PC-9 (cell line): ENCODE measurements at regions not wholly inside any gene's neighbourhood (a gene's known extent, or its start where the extent isn't known, plus 50 kb on each side); places are given as distances from the start of the nearest gene placed in this dataset.

Source experiments
- BruUV-seq: library from RNA; stranded (reverse); fragments of 400-500 nt; replicated peaks from 2 replicates; lab custom pipeline; 2021; lab: Mats Ljungman, UMichigan
- CTCF ChIA-PET: fragments of 300-600 bp; sonication (Branson Sonifier 250); formaldehyde crosslinking; loops from one replicate; lab custom pipeline; 2022; ENCODE audit warnings: antibody characterized with exemption; lab: Charles Lee
- POLR2A ChIA-PET: fragments of 300-600 bp; sonication (Branson Sonifier 250); formaldehyde crosslinking; loops from one replicate; lab custom pipeline; 2022; ENCODE audit warnings: antibody characterized with exemption; ENCODE audit not compliant: unreplicated experiment; lab: Charles Lee
- DNase-seq, 2 experiments: peaks; one replicate each; pipeline versions ENCODE4 v3.0.0 to v3.0.0-alpha.2; 2015 to 2022; ENCODE audit warnings: mixed read lengths in 1 of 2
- H2AFZ ChIP-seq: fragments of 200-600 bp; sonication (generic); 2 replicates; pipeline ENCODE4 v1.8.1; 2017; ENCODE audit warnings: antibody characterized with exemption
- H3F3A ChIP-seq: fragments of 200-600 bp; sonication (generic); 2 replicates; pipeline ENCODE4 v1.8.1; 2017; ENCODE audit warnings: antibody characterized with exemption, mild to moderate bottlenecking, low read depth; ENCODE audit not compliant: insufficient read depth
- H3K27ac ChIP-seq: fragments of 200-600 bp; sonication (generic); 2 replicates; pipeline ENCODE4 v1.6.1; 2016; ENCODE audit warnings: mixed run types
- H3K27me3 ChIP-seq: fragments of 200-600 bp; sonication (generic); 2 replicates; pipeline ENCODE4 v1.6.1; 2016; ENCODE audit warnings: low read depth, mixed run types; ENCODE audit not compliant: insufficient read depth
- H3K36me3 ChIP-seq: fragments of 200-600 bp; sonication (generic); 2 replicates; pipeline ENCODE4 v1.6.1; 2016; ENCODE audit warnings: low read depth, mixed run types
- H3K4me1 ChIP-seq: fragments of 200-600 bp; sonication (generic); replicated peaks from 2 replicates; pipeline ENCODE4 v1.6.1; 2016; ENCODE audit warnings: mixed run types; ENCODE audit not compliant: insufficient read depth
- H3K4me2 ChIP-seq: fragments of 200-600 bp; sonication (generic); 2 replicates; pipeline ENCODE4 v1.6.1; 2017; ENCODE audit warnings: mixed run types
- H3K4me3 ChIP-seq: fragments of 200-600 bp; sonication (generic); 2 replicates; pipeline ENCODE4 v1.6.1; 2016; ENCODE audit warnings: mixed run types
- H3K79me2 ChIP-seq: fragments of 200-600 bp; sonication (generic); 2 replicates; pipeline ENCODE4 v1.6.1; 2017; ENCODE audit warnings: low read depth, mixed run types
- H3K9me2 ChIP-seq: fragments of 200-600 bp; sonication (generic); 2 replicates; pipeline ENCODE4 v1.8.1; 2017; ENCODE audit warnings: mild to moderate bottlenecking; ENCODE audit not compliant: insufficient read depth
- H3K9me3 ChIP-seq: fragments of 200-600 bp; sonication (generic); 2 replicates; pipeline ENCODE4 v1.8.1; 2016; ENCODE audit warnings: low read depth; ENCODE audit not compliant: insufficient read depth
- H4K20me1 ChIP-seq: fragments of 200-600 bp; sonication (generic); 2 replicates; pipeline ENCODE4 v1.8.1; 2017; ENCODE audit not compliant: insufficient read depth
- CTCF ChIP-seq: fragments of 200-600 bp; sonication (generic); conservative IDR thresholded peaks from 2 replicates; pipeline ENCODE4 v1.6.1; 2017; ENCODE audit warnings: mixed run types, antibody characterized with exemption, mild to moderate bottlenecking, moderate library complexity
- EZH2 ChIP-seq: fragments of 200-600 bp; sonication (generic); IDR thresholded peaks from 2 replicates; pipeline ENCODE4 v1.8.0; 2017; ENCODE audit warnings: antibody characterized with exemption, low read depth
- intact Hi-C: fragments of 100-400 bp; cut with micrococcal nuclease; formaldehyde crosslinking; loops from one replicate; pipeline ENCODE4 v1.10.0; 2022; ENCODE audit not compliant: unreplicated experiment

DNA sequence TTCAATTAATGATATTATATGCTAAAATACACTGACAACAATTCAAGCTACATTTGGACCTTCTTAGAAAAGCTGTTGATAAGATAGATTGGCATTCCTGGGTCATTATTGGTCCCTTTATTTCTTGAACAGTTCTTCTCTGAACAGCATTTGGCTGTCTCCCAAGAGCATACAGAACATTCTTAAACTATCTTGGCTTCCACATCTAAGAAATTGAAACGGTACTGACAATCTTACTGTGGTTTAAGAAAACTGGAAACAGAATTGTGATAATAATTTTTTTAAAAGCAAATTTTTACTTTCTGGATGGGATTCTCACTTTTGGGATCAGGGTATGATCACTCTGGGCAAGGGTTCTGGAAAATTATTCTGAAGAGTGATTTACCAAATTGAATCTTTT, 161.7 kb upstream of the ZNF385D start:
- H2AFZ ChIP-seq: no peak overlapping the region
- H3K27me3 ChIP-seq: no peaks in the 10 kb centered on the region
- H4K20me1 ChIP-seq: no peaks in the 10 kb centered on the region
- H3K36me3 ChIP-seq: no peaks in the 10 kb centered on the region
- DNase-seq: no peak
- no peak overlapping the region for H3K4me2 ChIP-seq
- no peaks in the 10 kb centered on the region for H3K9me2 ChIP-seq
- no peaks in the 10 kb centered on the region for H3K4me1 ChIP-seq
- H3K79me2 ChIP-seq: no peaks in the 10 kb centered on the region
- BruUV-seq: no TSS peak
- CTCF ChIA-PET: no interaction called here
- no peak overlapping the region for H3K27ac ChIP-seq
- no peaks in the 10 kb centered on the region for H3K9me3 ChIP-seq
- no peaks in the 10 kb centered on the region for H3F3A ChIP-seq
- POLR2A ChIA-PET: no interaction called here
- H3K4me3 ChIP-seq: no peak overlapping the region
- intact Hi-C loops: no loop called here
- TF ChIP-seq EZH2 (no peak), CTCF (no peak)

DNA sequence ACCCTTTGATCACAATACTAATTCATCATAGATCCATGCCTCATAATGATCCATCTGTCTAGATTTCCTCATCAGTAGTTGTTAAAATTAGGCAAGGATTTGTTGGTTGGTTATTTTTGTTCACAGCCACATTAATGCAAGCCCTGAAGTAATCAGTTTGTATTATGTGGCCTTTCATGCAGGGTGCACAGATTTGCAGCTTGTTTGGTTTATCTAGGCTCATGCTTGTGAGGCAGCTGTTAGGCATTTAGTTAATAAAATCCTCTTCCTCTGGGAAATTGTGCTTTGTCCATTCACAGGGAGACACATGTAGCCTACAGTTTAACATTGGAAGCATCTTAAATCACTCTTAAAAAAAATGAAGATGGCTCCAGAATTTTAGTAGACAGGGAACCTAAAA, 162.8 kb upstream of the ZNF385D start:
- Histone ChIP-seq H4K20me1 (no peaks in the 10 kb centered on the region), H3K4me1 (no peaks in the 10 kb centered on the region), H3K79me2 (no peaks in the 10 kb centered on the region), H3K9me3 (no peaks in the 10 kb centered on the region), H3K27ac (no peak overlapping the region), H2AFZ (no peak overlapping the region), H3K4me2 (no peak overlapping the region), H3K36me3 (no peaks in the 10 kb centered on the region), H3K9me2 (no peaks in the 10 kb centered on the region), H3K27me3 (no peaks in the 10 kb centered on the region), H3K4me3 (no peak overlapping the region), H3F3A (no peaks in the 10 kb centered on the region)
- CTCF ChIA-PET: no interaction called here
- no peak for DNase-seq
- intact Hi-C loops: no loop called here
- POLR2A ChIA-PET: no interaction called here
- no TSS peak for BruUV-seq
- TF ChIP-seq EZH2 (no peak), CTCF (no peak)

- intact Hi-C loops: no loop called here
- ChIA-PET POLR2A (no interaction called here), CTCF (no interaction called here)
- Histone ChIP-seq H3K9me2 (no peaks in the 10 kb centered on the region), H2AFZ (no peak overlapping the region), H3K36me3 (no peaks in the 10 kb centered on the region), H3K4me3 (no peak overlapping the region), H3K4me2 (no peak overlapping the region), H3K27me3 (no peaks in the 10 kb centered on the region), H3K79me2 (no peaks in the 10 kb centered on the region), H3K4me1 (no peaks in the 10 kb centered on the region), H3K27ac (no peak overlapping the region), H3K9me3 (no peaks in the 10 kb centered on the region), H3F3A (no peaks in the 10 kb centered on the region), H4K20me1 (no peaks in the 10 kb centered on the region)
- TF ChIP-seq CTCF (no peak), EZH2 (no peak)
- BruUV-seq: no TSS peak
- no peak for DNase-seq
Measured at GRCh38 chr3:21914451-21914850, 163.4 kb upstream of the ZNF385D start.
